ENCODE measurements at regions not wholly inside any gene's neighbourhood (a gene's known extent, or its start where the extent isn't known, plus 50 kb on each side); places are given as distances from the start of the nearest gene placed in this dataset. TPM values are rescaled to one million over a fixed set of nuclear protein-coding genes. Genes with fewer than 3 reads are reported as not detected.

GRCh38 chr5:143453720-143454119 is 50.2 kb upstream of the NR3C1 start:
- POLR2A ChIA-PET, result interaction anchor here (0.6 kb wide), 1 partner anchor 367 kb away, joined by 6 read pairs; no protein-coding TSS in a partner anchor
- H3K27me3 ChIP-seq (ENCODE audit: control insufficient read depth, insufficient read depth, low read length), result no peaks in the 10 kb centered on the region
- H3K4me1 ChIP-seq (ENCODE audit: control insufficient read depth, insufficient read depth, low read length), result no peaks in the 10 kb centered on the region
- intact Hi-C loops (cut with micrococcal nuclease; ENCODE audit: unreplicated experiment), result no loop called here
- ATAC-seq (no peak), DNase-seq (ENCODE audit: low read depth, low spot score) (no peak)
- H3K4me3 ChIP-seq (ENCODE audit: low read depth in 2 of 2, low read length in 2 of 2), result no peak overlapping the region
- in situ Hi-C loops (cut with HindIII; ENCODE audit: low pct_unique_long_range_greater_than_20kb, low sequenced_read_pairs), result no loop called here
- no TSS peak for BruUV-seq (replicated peaks)
- CTCF ChIA-PET, result no interaction called here
- H3K27ac ChIP-seq (ENCODE audit: low read length), result no peak overlapping the region
- H3K36me3 ChIP-seq (ENCODE audit: control insufficient read depth, insufficient read depth, low read length), result no peaks in the 10 kb centered on the region
- H3K9me3 ChIP-seq (ENCODE audit: control insufficient read depth, insufficient read depth, low read depth, low read length), result no peaks in the 10 kb centered on the region
- TF ChIP-seq SIN3A (IDR thresholded peaks at IDR 0.05; ENCODE audit: borderline replicate concordance, insufficient read depth, low read depth, low read length) (no peak), REST (IDR thresholded peaks at IDR 0.05; ENCODE audit: insufficient read depth in 1 of 2, low read depth in 2 of 2, low read length in 1 of 2) (no peak), TCF7L2 (IDR thresholded peaks at IDR 0.05; ENCODE audit: low read depth, low read length) (no peak), POLR2AphosphoS5 (IDR thresholded peaks at IDR 0.05; ENCODE audit: low read depth, low read length) (no peak)
- TF ChIP-seq, protein P1, sequence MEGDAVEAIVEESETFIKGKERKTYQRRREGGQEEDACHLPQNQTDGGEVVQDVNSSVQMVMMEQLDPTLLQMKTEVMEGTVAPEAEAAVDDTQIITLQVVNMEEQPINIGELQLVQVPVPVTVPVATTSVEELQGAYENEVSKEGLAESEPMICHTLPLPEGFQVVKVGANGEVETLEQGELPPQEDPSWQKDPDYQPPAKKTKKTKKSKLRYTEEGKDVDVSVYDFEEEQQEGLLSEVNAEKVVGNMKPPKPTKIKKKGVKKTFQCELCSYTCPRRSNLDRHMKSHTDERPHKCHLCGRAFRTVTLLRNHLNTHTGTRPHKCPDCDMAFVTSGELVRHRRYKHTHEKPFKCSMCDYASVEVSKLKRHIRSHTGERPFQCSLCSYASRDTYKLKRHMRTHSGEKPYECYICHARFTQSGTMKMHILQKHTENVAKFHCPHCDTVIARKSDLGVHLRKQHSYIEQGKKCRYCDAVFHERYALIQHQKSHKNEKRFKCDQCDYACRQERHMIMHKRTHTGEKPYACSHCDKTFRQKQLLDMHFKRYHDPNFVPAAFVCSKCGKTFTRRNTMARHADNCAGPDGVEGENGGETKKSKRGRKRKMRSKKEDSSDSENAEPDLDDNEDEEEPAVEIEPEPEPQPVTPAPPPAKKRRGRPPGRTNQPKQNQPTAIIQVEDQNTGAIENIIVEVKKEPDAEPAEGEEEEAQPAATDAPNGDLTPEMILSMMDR (IDR thresholded peaks at IDR 0.05), result no peak

Small RNAs in the stretch of these regions (microRNA-seq; reads per million reads assigned to microRNA genes)
- gene MIR5197 (ENCODE audit: unreplicated experiment), result not detected
